GM18505 (cell line): ENCODE measurements at regions not wholly inside any gene's neighbourhood (a gene's known extent, or its start where the extent isn't known, plus 50 kb on each side); places are given as distances from the start of the nearest gene placed in this dataset.
"Not testable (repeated sequence)": the region's sequence is repeated elsewhere in the genome, so short reads cannot be mapped to it uniquely, and the experiment has no call there.

ENCODE experiments used
- ATAC-seq: cut with Tn5 transposase; IDR thresholded peaks from one replicate; pipeline ENCODE4 v1.9.1; 2021; ENCODE audit not compliant: unreplicated experiment
- POLR2A ChIP-seq: IDR thresholded peaks from 4 replicates; pipeline ENCODE4 v1.6.1; 2011; ENCODE audit warnings: borderline replicate concordance; ENCODE audit not compliant: insufficient read depth, insufficient read length; ENCODE audit errors: extremely low read depth

DNA sequence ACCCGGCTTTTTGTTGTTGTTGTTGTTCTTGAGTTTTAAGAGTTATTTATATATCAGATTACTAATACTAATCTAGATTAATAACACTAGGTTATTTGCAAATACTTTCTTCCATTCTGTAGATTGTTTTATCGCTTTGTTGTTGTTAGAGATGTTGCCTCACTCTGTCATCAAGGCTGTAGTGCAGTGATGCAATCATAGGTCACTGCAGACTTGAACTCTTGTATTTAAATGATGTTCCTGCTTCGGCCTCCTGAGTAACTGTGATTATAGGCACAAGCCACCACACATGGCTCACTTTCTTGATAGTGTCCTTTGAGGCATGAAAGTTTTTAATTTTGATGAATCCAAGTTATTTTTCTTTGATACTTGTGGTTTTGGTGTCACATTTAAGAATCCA, 129.0 kb downstream of the VSIG4 start:
- no peak for TF ChIP-seq POLR2A

DNA sequence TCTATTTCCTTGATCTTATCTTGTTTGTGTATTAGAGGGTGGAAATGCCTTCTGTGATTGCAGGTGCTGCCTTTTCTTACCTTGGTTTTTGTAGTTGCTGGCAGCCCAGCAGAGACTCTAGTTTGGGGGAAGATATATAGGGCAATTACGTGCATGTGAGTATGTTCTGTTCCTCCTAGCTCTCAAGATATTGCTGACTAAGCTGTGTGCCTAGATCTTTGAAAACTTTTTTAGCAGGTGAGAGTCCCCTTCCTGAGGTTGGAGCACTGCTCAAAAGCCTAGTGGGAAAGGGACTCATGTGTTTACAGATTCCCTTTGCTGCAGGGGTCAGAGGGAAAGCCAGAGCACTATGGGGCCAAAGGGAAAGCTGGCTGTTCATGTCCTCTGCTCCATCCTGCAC, 136.1 kb downstream of the VSIG4 start:
- ATAC-seq, result no peak
- TF ChIP-seq POLR2A, result no peak

More for the DNA sequence above, 129.0 kb downstream of the VSIG4 start:
- ATAC-seq, result no peak

DNA sequence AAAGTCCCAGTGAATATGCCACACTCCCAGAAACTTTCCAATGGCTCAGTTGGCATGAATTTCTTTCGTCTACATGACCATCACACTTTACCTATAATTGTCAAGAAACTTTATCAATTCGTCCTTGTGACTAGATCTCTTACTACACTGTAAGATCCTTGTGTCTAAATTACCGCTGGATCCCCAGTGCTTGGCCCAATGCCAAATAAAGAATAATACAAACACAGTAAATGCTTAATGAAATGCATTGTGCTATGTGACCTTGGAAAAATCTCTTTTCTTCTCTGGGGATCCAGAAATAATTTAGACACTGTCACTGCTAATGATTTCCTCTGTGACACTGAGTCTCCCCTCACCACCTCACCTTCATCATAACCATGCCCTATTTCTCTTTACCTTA, 137.9 kb downstream of the VSIG4 start:
- TF ChIP-seq POLR2A, result no peak
- ATAC-seq, result no peak

DNA sequence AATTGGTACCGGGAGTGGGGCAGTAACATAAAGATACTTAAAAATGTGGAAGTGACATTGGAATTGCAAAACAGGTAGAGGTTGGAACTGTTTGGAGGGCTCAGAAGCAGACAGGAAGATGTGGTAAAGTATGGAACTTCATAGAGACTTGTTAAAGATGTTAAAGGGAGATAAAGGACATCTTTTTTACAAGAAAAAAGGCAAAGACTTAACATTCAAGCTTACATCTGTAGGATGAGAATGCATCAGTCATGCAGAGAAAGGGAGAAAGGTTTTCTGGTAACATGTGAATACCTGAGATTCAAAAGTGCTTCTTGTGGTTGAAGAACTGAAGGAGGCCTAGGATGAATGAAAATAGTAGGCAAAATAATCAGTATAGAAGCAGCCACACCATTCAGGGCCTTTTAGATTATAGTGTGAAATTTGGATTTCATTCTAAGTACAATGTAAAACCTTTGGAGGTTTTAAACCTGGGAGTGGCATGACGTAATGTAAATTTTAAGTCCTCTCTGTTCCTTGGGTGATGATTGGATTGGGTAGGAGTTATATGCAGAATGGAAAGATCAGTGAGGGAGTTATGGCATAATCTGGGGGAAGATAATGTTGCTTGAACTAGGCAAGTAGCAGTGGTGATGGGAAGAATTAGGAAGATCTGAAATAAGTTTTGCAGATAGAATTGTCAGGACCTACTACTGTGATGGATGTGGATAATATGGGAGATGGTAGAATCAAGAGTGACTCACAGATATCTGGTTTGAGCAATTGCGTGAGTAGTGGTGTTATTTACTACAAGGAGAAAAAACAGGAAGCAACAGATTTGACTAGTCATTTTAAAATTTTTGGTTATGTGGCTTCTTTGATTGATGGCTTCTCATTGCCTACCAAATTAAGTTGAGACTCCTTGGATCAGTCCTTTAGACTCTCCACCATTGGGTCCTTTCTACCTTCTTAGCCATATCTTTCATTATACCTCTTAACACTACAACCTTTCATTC, 138.7 kb downstream of the VSIG4 start:
- no peak for TF ChIP-seq POLR2A
- no peak for ATAC-seq

DNA sequence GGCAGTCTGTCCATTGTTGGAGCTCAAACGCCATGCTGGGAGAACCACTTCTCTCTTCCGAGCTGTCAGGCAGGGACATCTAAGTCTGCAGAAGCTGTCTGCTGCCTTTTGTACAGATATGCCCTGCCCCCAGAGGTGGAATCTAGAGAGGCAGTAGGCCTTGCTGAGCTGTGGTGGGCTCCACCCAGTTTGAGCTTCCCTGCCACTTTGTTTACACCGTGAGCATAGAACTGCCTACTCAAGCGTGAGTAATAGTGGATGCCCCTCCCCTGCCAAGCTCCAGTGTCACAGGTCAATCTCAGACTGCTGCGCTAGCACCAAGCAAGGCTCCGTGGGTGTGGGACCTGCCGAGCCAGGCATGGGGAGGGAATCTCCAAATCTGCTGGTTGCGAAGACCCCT, 145.7 kb downstream of the VSIG4 start:
- no peak for ATAC-seq
- TF ChIP-seq POLR2A, result no peak

DNA sequence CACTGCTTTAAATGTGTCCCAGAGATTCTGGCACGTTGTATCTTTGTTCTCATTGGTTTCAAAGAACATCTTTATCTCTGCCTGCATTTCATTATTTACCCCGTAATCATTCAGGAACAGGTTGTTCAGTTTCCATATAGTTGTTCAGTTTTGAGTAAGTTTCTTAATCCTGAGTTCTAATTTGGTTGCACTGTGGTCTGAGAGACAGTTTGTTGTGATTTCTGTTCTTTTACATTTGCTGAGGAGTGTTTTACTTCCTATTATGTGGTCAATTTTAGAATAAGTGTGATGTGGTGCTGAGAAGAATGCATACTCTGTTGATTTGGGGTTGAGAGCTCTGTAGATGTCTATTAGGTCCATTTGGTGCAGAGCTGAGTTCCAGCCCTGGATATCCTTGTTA, 148.1 kb downstream of the VSIG4 start:
- ATAC-seq, result not testable (repeated sequence)

DNA sequence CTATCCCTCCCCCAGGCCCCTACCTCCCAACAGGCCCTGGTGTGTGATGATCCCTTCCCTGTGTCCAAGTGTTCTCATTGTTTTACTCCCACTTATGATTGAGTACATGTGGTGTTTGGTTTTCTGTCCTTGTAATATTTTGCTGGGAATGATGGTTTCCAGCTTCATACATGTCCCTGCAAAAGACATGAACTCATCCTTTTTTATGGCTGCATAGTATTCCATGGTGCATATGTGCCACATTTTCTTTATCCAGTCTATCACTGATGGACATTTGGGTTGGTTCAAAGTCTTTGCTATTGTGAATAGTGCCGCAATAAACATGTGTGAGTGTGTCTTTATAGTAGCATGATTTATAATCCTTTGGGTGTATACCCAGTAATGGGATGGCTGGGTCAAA, 151.7 kb downstream of the VSIG4 start:
- ATAC-seq, result not testable (repeated sequence)

DNA sequence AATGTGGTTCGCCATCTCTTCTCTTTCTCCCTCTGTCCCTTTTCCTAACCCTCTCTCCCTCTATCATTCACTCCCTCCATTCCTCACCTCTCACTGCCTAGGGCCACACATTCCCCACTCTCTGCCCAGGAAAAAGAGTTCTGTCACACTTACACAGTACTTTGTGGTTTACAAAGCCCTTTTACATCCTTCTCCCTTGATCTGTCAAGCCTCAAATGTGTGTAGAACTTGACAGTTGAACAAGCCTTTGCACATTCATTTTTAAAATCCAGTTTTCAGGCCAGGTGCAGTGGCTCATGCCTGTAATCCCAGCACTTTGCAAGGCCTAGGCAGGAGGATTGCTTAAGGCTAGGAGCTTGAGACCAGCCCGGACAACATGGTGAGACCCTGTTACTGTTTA, 156.3 kb downstream of the VSIG4 start:
- no peak for TF ChIP-seq POLR2A
- ATAC-seq, result no peak

DNA sequence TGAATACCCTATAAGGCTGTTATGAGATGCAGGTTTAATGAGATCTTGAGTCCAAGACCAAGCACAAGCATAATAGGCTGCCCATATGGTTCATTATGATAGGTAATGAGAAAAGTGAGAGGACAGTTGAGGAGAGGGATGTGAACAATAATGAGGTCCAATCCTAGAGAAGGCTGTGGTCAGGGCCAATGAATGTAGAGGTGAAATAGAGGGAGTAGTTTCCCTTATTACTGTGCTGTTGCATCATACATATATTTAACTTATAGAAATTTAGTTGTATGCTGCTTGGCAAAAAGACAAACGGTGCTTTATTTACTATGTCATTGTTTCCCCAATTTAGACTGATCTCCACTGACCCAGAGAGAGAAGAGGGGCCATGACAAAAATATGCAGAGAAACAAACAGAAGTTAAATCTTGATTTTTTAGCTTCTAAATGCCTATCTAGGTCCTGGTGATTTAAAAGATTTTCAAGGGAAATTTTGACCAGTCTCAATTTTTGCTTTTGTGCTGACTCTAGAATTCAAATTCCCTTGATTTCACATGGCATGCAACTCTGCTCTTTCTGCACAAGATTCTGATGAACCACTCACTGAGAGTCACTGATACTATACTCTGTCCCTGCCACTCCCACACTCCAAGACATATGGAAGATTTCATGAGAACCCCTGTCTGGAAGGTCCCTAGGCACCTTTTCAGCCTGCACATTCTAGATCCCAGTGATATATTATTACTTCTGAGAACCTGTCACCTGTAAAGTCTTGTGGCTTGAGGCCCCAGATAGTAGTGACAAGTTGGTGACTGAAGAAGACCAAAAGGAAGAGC, 159.7 kb downstream of the VSIG4 start:
- ATAC-seq, result no peak
- TF ChIP-seq POLR2A, result no peak

DNA sequence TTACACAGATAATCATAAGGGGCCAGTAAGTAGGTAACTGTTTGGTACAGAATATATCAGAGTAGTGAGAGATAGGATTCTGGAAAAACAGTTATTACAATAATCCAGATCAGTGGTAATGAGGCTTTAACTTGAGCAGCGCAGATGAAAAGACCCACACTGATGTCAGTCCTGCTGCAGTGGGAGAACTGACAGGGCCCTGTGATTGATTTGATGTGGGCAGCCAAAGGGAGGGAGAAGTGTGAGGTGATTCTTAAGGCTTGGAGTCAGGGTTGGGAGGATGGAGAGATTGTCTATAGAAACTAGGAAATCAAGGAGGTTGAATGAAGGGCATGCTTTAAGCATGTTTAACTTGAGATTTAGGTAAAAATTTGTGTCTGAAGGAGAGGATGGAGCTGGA, 161.4 kb downstream of the VSIG4 start:
- no peak for ATAC-seq
- no peak for TF ChIP-seq POLR2A

DNA sequence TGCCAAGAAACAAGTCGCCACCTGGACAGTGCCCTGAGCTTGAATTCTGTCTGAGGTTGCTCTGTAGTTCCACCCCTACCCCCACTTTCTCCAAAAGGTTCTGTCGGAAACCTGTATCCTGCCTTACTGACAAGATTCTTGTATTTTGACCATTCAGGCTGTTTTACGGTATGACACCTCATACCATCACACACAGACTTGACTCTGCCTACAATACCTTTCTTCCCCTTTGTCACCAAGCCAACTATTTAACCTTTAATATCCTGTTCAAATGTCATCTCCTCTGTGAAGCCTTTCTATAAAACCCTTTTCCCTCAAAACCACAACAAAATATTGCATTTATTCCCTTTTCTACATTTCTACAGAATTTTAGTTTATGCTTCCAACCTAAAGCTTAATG, 161.9 kb downstream of the VSIG4 start:
- no peak for ATAC-seq
- TF ChIP-seq POLR2A, result no peak

DNA sequence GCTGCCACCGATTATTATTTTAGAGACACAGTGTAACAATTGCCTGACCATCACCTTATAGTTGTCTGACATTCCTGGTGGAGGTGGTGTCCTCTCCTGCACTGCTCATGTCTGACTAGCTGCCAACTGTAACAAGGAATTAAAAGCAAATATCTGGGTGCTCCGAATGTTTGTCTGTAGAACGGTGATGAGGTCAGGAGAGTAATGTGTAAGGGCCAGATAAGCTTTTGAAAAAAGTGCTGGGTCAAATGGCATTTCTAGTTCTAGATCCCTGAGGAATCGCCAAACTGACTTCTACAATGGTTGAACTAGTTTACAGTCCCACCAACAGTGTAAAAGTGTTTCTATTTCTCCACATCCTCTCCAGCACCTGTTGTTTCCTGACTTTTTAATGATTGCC, 164.3 kb downstream of the VSIG4 start:
- ATAC-seq, result not testable (repeated sequence)

DNA sequence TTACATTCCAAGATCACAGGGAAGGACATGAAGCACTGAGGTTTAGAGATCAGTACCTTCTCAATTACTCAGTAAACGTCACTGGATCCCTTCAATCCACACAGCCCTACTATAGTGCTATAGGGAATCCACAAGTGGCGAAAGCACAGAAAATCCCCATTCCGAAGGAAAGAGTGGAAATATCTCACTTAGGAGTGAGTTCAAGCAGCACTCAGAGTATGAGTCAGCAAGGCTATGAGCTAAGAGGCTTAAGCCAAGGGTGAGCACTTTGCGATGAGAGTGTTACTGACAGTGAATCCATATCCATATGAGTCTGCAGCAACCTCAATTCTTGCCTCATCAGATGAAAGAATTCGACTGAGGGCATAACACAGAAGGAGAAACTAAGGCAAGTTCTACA, 165.1 kb downstream of the VSIG4 start:
- TF ChIP-seq POLR2A, result no peak
- ATAC-seq, result no peak

DNA sequence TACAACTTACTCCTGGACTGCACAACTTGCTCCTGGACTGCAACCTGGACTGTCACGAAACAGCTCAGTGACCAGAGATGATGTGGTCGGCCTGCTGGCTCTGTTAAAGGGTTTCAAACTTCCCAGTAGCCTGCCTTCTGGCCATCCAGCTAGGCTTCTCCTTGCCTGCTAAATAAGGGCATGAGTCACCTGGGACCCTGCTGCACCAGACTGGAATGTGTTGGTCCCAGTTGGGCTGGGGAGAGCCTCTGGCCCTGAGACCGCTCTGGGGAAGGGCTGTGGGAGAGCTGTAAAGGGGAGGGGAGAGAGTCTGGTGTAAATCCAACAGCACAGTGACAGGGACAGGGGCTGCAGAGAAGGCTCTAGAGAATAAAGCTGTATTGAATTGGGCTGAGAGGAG, 165.8 kb downstream of the VSIG4 start:
- no peak for TF ChIP-seq POLR2A
- ATAC-seq, result no peak
